Adrenal gland (tissue), 9 donors: ENCODE measurements at regions not wholly inside any gene's neighbourhood (a gene's known extent, or its start where the extent isn't known, plus 50 kb on each side); places are given as distances from the start of the nearest gene placed in this dataset.

Experiments
- DNase-seq, 7 donors: peaks; one replicate each; pipeline ENCODE4 v3.0.0-alpha.2; 2019 to 2020
- H3K27ac ChIP-seq, 5 donors: fragments of 200-600 bp; sonication (generic) in 4 of 5; 1 replicate in 3 of 5; 2 replicates in 2 of 5; pipeline versions ENCODE4 v1.5.1 to v1.8.0; 2016 to 2020; ENCODE audit warnings: mild to moderate bottlenecking in 1 of 5
- H3K27me3 ChIP-seq: fragments of 200-600 bp; 2 replicates; pipeline ENCODE4 v1.8.0; 2021
- H3K36me3 ChIP-seq, 2 donors: fragments of 200-600 bp; replicated peaks in 1 of 2; 1 replicate in 1 of 2; 2 replicates in 1 of 2; pipeline versions ENCODE4 v1.5.1 to v1.8.0; 2018 to 2022
- H3K4me1 ChIP-seq, 2 donors: fragments of 200-600 bp; replicated peaks in 1 of 2; 1 replicate in 1 of 2; 2 replicates in 1 of 2; pipeline versions ENCODE4 v1.5.1 to v1.8.0; 2018 to 2021
- H3K4me3 ChIP-seq, 4 donors: fragments of 200-600 bp; sonication (generic) in 3 of 4; one replicate each; pipeline ENCODE4 v1.5.1; 2016 to 2018
- H3K9me3 ChIP-seq, 3 donors: fragments of 200-600 bp; sonication (generic) in 1 of 3; replicated peaks in 1 of 3; 1 replicate in 2 of 3; 2 replicates in 1 of 3; pipeline versions ENCODE4 v1.5.1 to v1.8.0; 2016 to 2021
- POLR2A ChIP-seq, 2 donors: fragments of 450-650 bp; IDR thresholded peaks; one replicate each; pipeline ENCODE4 v1.6.1; 2017; ENCODE audit warnings: antibody characterized with exemption in 2 of 2, mild to moderate bottlenecking in 2 of 2, moderate library complexity in 1 of 2
- WGBS, 4 donors: extraction: QIAGEN DNeasy Blood & Tissue Kit in 2 of 4; methylation state at CpG; one replicate each; pipeline versions ENCODE4 v1.1.5 to v1.1.7; 2013 to 2017; 5-methylcytosine and 5-hydroxymethylcytosine counted together
- intact Hi-C, 2 donors: fragments of 100-400 bp; cut with DNase I; formaldehyde crosslinking; loops; one replicate each; pipeline versions ENCODE4 v1.14.1 to v1.15.0; 2022 to 2023
- TF ChIP-seq, protein P1 (sequence below), 6 experiments: fragments of 450-650 bp in 4 of 6; fragments of 200-600 bp in 2 of 6; sonication (generic) in 1 of 6; IDR thresholded peaks; 1 replicate in 5 of 6; 2 replicates in 1 of 6; pipeline versions ENCODE4 v1.5.1 to v1.8.0; 2016 to 2021; ENCODE audit warnings: antibody characterized with exemption in 6 of 6, mild to moderate bottlenecking in 2 of 6, moderate library complexity in 1 of 6
- donor health status: healthy with polysubstance abuse.
- donor health status: Bipolar disorder and iron deficiency.
- donor health status: DM: yes; HTN: yes; CAD: no.
- donor health status: DM: no; HTN: no; CAD: no.
- donor health status: DM: no; HTN: no; CAD: no.

DNA sequence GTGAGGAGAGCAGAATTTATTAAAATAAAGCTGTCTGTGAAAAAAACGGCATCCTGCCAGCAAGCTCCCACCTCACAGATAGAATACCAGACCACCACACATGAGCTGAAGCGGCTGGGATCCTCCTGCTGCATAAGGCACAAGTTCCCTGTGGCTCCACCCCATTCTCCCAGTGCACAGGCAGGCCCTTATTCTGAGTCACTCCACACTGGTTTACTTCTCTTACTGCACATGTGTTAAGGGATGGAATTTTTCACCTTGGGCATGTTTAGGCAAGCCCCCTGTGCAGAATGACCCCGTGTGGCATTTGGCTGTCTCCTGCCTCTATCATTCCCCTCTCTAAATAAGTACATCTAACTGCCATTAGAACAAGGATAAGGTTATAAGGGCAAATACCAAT, 115.0 kb upstream of the ELAVL2 start:
- no peak for DNase-seq
- 56 to 78% (median 75%) methylated on average over 3 of the region's 3 CpGs for WGBS, 4 donors
- Histone ChIP-seq H3K36me3 (no peaks in the 10 kb centered on the region), H3K9me3 (no peaks in the 10 kb centered on the region), H3K27ac (no peak overlapping the region), H3K4me1 (no peaks in the 10 kb centered on the region), H3K4me3 (no peak overlapping the region), H3K27me3 (no peaks in the 10 kb centered on the region)
- no peak for TF ChIP-seq POLR2A (IDR thresholded peaks at IDR 0.05)
- TF ChIP-seq, protein P1, sequence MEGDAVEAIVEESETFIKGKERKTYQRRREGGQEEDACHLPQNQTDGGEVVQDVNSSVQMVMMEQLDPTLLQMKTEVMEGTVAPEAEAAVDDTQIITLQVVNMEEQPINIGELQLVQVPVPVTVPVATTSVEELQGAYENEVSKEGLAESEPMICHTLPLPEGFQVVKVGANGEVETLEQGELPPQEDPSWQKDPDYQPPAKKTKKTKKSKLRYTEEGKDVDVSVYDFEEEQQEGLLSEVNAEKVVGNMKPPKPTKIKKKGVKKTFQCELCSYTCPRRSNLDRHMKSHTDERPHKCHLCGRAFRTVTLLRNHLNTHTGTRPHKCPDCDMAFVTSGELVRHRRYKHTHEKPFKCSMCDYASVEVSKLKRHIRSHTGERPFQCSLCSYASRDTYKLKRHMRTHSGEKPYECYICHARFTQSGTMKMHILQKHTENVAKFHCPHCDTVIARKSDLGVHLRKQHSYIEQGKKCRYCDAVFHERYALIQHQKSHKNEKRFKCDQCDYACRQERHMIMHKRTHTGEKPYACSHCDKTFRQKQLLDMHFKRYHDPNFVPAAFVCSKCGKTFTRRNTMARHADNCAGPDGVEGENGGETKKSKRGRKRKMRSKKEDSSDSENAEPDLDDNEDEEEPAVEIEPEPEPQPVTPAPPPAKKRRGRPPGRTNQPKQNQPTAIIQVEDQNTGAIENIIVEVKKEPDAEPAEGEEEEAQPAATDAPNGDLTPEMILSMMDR (IDR thresholded peaks at IDR 0.05): no peak
- intact Hi-C loops: no loop called here

DNA sequence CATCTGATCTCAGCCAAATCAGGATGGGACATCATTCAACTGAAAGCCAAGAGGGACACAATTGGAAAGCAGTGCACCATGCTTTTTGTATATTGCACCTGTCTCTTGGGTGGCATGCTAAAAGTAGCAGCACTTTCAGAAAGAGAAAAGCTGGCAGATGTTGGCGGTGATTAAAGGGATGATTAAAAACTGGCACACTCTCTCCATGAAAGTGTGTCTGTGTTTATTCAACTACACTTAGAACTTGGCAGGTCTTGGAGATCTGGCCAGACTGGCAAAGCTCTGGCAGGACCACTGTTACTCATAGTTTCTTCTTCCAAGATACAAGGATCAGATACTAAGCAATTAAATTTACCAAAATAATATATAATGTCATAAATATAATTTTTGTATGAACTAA, 112.9 kb upstream of the ELAVL2 start:
- TF ChIP-seq, protein P1 (IDR thresholded peaks at IDR 0.05): no peak
- TF ChIP-seq POLR2A (IDR thresholded peaks at IDR 0.05): no peak
- 87 to 100% (median 98%) methylated on average over 1 of the region's 1 CpG for WGBS, 4 donors

DNA sequence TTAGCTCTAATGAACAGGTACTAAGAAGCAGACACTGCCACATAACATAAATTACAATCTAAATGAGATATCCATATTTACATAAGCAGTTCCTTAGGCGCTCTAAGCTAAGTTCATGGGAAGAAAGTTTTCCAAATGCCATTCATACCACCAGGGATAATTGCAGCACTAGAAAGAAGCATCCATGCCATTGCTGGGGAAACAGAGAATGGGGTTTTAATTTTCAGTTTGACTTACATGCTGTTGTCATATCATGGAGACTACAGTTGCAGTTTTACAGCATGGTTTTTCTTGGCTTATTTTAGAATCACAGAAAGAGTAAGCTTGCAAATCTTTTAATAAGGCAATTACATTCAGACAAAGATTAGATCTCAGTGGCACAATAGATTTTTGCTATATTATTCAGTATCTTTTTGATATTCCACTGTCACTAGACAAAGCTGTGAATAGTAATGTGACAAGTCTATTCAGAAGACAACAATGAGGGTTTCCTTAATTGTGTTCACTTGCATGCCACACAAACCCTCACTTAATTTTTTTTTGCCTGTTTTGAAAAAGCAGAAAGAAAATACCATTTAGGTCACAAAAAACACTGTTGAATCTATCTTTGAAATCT, 108.4 kb upstream of the ELAVL2 start:
- H3K4me1 ChIP-seq: no peaks in the 10 kb centered on the region
- no peak overlapping the region for H3K27ac ChIP-seq
- H3K4me3 ChIP-seq: no peak overlapping the region
- WGBS, 4 donors: 26 to 42% (median 38%) methylated on average over 1 of the region's 1 CpG
- TF ChIP-seq, protein P1 (IDR thresholded peaks at IDR 0.05): no peak
- TF ChIP-seq POLR2A (IDR thresholded peaks at IDR 0.05): no peak
- H3K36me3 ChIP-seq: no peaks in the 10 kb centered on the region
- no peak for DNase-seq
- intact Hi-C loops: no loop called here
- no peaks in the 10 kb centered on the region for H3K27me3 ChIP-seq
- H3K9me3 ChIP-seq: no peaks in the 10 kb centered on the region

More for the DNA sequence above, 112.9 kb upstream of the ELAVL2 start:
- no peaks in the 10 kb centered on the region for H3K27me3 ChIP-seq
- no peak for DNase-seq
- H3K4me1 ChIP-seq: no peaks in the 10 kb centered on the region
- no peaks in the 10 kb centered on the region for H3K9me3 ChIP-seq
- H3K4me3 ChIP-seq: no peak overlapping the region
- H3K36me3 ChIP-seq: no peaks in the 10 kb centered on the region
- H3K27ac ChIP-seq: no peak overlapping the region
- intact Hi-C loops: no loop called here

DNA sequence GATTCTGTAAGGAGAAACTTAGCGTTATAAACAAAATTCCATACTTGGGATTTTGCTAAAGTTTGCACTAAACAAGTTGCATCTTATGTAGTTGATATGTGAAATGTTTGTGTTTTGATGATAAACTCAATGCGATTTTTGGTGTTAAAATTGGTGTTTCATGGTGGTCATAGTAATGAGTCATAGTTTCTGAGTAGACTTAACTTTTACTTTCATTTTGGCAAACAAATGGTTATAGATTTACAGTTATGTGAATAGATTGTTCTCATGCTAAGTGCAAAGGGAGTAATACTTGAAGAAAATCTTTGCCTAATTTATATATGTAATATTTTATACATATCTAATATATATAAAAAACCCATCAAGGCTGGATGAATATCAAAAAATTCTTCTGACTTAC, 107.3 kb upstream of the ELAVL2 start:
- TF ChIP-seq POLR2A (IDR thresholded peaks at IDR 0.05): no peak
- TF ChIP-seq, protein P1 (IDR thresholded peaks at IDR 0.05): no peak
- intact Hi-C loops: no loop called here
- Histone ChIP-seq H3K36me3 (no peaks in the 10 kb centered on the region), H3K27ac (no peak overlapping the region), H3K4me3 (no peak overlapping the region), H3K4me1 (no peaks in the 10 kb centered on the region), H3K27me3 (no peaks in the 10 kb centered on the region), H3K9me3 (no peaks in the 10 kb centered on the region)
- DNase-seq: no peak
- WGBS, 4 donors: 68 to 82% (median 77%) methylated on average over 2 of the region's 2 CpGs
